HCT116 (cell line): ENCODE measurements at regions not wholly inside any gene's neighbourhood (a gene's known extent, or its start where the extent isn't known, plus 50 kb on each side); places are given as distances from the start of the nearest gene placed in this dataset.

Experiments
- CTCF ChIP-seq, 3 experiments: fragments of 200-600 bp in 1 of 3; sonication (generic) in 1 of 3; IDR thresholded peaks in 2 of 3; conservative IDR thresholded peaks in 1 of 3; 2 replicates each; pipeline ENCODE4 v1.5.1; 2012 to 2017; ENCODE audit warnings: low read depth in 2 of 3, low read length in 2 of 3, antibody characterized with exemption in 1 of 3, borderline replicate concordance in 1 of 3, control low read depth in 1 of 3, mild to moderate bottlenecking in 1 of 3, mixed read lengths in 1 of 3, mixed run types in 1 of 3, moderate library complexity in 1 of 3; ENCODE audit not compliant: insufficient read depth in 1 of 3
- MAX ChIP-seq: IDR thresholded peaks from 2 replicates; pipeline ENCODE4 v1.6.1; 2012
- POLR2A ChIP-seq: IDR thresholded peaks from 2 replicates; pipeline ENCODE4 v1.7.0; 2011; ENCODE audit warnings: borderline replicate concordance; ENCODE audit not compliant: insufficient read depth, insufficient read length; ENCODE audit errors: extremely low read depth
- RAD21 ChIP-seq: IDR thresholded peaks from 2 replicates; pipeline ENCODE4 v1.6.1; 2012; ENCODE audit warnings: low read depth, mild to moderate bottlenecking
- SIN3A ChIP-seq: IDR thresholded peaks from 2 replicates; pipeline ENCODE4 v1.6.1; 2012; ENCODE audit warnings: low read depth
- TCF7L2 ChIP-seq: IDR thresholded peaks from 2 replicates; pipeline ENCODE4 v1.7.0; 2011; ENCODE audit warnings: borderline replicate concordance, inconsistent platforms; ENCODE audit not compliant: insufficient read depth, insufficient read length; ENCODE audit errors: extremely low read depth
- ZNF274 ChIP-seq: fragments of 200-500 bp; sonication (Bioruptor generic); IDR thresholded peaks from 2 replicates; pipeline ENCODE4 v1.6.1; 2014; ENCODE audit warnings: mild to moderate bottlenecking, low read depth, low read length, inconsistent platforms

- no peak for TF ChIP-seq POLR2A
- TF ChIP-seq ZNF274: no peak
- no peak for TF ChIP-seq TCF7L2
- TF ChIP-seq CTCF (IDR thresholded peaks at IDR 0.05 in 2 of 3, conservative IDR thresholded peaks at IDR 0.05 in 1 of 3; ENCODE audit: borderline replicate concordance in 1 of 3, insufficient read depth in 1 of 3, low read depth in 2 of 3, low read length in 2 of 3): no peak
- TF ChIP-seq RAD21: no peak
- no peak for TF ChIP-seq SIN3A
- TF ChIP-seq MAX: no peak
Observed at GRCh38 chr12:97763113-97763512, 300.5 kb downstream of the RMST start.
